Hematopoietic multipotent progenitor cell treated with erythropoietin and hydrocortisone succinate and interleukin-3 and kit ligand, for 17 days (in vitro differentiated cells): ENCODE measurements at regions not wholly inside any gene's neighbourhood (a gene's known extent, or its start where the extent isn't known, plus 50 kb on each side); places are given as distances from the start of the nearest gene placed in this dataset.
"Not testable (repeated sequence)": the region's sequence is repeated elsewhere in the genome, so short reads cannot be mapped to it uniquely, and the experiment has no call there.

ENCODE experiments used
- DNase-seq: peaks from one replicate; pipeline ENCODE4 v3.0.0-alpha.2; 2015; ENCODE audit warnings: low spot score

DNA sequence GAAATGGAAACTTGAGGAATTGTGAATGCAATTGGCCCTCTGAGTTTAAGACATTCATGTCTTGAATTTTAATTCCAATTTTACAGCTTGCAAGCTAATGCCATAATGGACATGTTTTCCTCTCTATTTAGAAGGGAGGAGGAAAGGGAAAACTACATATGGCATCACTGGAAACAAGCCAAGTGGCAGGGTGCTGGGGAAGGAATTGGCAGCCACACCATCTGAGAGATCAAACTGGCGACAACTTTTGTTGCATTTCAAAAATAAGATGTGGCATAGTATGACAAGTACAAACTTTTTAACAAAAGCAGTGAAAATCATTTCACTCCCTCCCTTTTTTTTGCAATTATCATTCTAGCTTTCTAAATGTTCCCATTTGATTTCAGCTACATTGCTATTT lies 615.6 kb downstream of the CENPC start:
- no peak for DNase-seq

DNA sequence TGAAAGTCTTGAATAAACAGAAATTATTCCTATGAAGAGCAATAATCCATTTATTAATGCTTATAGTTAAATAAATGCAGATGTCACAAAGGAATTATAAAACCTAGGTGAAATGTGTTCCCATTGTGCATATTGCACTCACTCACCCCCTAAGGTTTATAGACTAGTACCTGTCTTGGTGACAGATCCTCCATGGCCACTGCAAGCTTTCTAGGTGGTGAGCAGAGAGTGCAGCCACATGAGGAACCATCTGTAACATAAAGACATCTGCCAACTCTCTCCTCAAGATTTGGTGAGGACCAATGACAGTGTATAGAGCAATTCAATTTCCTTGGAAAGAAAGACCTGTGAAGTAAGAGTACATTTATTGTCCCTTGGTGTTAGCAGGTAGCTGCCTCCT lies 616.4 kb downstream of the CENPC start:
- DNase-seq = not testable (repeated sequence)

DNA sequence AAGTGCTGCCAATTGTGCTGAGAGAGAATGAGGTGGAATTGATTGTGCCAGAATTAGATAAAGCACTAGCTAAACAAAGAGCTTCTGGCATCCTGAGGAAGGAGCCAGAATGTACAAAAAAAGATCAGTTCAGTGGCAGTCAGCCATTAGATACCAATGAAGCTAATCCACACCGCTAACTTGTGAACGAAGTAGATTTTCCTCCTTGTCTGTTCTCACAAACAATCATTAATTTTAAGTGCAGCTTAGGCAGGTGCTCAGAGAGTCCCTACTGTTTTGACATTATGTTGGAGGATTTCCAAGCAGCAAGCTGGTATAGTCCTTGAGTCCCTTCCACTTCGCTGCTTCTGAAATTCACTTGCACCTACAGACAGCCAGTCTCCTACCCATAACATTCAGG lies 617.4 kb downstream of the CENPC start:
- DNase-seq = no peak

DNA sequence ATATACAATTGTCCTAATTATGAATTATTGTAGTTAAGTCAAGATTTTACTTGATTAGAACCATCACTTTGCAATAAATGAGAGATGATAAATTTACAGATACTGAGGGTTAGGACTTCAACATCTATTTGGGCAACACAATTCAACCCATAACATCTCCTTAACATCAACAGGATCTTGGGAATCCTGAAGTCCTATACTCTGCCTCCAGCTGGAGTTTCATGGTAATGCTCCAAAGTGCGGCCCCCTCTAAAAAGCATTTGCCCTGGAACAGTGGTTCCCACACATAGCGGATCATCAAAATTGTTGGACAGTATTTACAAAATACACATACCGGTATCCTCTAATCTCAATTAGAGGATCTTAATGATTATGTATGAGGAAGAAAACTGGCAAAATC lies 618.6 kb downstream of the CENPC start:
- DNase-seq = no peak

DNA sequence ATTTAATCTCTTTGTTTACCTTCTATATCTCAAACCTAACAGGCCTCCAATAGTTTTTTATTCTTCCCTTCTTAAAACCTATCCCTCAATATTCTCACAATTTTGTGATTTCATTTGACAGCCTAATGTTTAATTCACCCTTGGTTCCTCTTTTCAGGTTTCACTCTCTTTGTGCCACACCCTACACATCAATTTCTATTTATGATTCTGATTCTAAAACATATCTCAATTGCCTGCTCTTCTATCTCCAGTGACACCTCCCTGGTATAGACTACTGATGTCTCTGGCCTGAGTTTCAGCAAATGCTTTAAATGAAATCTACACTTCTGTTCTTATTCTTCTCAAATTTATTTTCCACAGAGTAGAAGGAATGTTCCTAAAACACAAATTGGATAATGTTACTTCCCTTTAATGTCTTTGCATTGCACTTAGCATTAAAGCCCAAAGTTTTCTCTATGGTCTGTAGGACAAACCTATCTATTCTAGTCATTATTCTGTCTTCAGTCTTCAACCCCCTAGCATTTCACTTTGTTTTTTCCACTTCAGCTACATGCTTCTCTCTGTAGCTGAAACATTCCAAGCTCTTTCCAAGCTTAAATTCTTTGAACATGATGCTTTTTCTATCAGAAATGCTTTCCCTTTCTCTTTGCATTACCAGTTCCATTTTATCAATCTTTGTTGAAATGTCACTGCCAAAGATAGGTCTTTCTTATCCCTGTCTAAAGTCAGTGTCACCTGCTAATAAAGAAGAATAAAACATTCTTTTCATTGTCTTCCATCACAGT lies 622.0 kb downstream of the CENPC start:
- DNase-seq = no peak

DNA sequence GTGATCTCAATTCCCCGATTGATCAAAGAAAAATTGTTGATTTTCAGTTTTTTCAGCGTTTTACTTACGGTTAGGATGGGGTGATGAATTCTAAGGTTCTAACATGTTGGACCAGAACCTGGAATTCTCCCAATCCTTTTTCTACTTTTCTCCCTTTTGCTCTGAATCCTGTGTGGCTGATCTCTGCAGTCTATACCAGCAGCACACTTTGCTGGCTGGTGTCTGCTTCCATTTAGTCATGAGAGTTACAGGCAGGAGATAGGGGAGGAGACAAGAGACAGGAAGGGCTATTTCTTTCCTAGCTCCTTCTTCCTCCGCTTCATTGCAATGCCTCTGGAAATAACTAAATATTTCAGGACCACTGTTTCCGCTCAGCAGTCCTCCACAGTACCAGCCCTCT lies 623.9 kb downstream of the CENPC start:
- no peak for DNase-seq

DNA sequence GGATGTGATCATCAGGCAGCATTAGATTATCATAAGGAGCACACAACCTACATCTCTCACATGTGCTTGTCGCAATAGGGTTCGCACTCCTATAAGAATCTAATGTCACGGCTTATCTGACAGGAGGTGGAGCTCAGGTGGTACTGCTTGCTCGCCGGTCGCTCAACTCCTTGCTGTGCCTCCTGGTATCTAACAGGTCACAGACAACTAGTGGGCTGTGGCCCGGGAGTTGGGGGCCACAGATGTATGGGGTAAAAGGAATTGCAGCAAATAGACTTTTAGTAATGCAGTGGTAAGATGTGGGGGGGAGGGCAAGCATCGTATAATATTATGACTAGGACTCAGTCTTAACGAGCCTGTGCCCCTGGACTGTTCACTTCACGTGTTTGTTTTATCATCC lies 624.8 kb downstream of the CENPC start:
- no peak for DNase-seq

DNA sequence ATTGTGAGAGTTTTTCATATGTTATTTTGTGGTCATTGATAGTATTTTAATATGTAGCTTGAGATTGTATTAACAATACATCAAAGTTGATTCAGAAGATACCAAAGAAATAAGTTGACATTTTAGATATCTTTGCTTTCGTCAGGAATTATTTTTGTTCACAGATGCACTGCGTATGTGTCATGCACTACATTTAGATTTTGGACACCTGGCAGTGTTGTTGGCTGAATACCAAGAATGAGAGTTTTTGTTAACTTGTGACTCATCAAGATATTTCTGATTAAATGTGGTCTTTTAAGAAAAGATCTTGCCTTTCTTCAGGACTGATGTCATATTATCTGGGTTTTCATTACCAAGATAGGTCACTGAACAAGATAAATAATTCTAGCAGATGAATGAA lies 633.4 kb downstream of the CENPC start:
- DNase-seq = no peak

DNA sequence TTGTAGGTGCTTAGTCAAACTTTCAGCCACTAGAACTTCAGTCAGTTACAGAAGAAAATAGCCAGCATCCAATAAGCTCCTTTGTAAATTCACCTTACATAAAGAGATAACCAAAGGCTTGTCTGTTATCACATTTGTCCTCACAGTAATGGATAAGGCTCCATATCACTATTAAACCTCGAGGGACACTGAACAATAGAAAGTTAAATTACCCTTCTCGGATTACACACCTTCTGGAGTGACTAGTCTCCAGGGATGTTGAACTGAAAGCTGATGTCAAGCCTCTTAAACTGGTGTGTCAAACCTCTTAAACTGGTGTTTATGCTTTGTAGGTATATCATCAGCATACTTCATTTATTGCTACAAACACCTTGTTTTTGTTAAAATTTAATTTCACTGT lies 639.0 kb downstream of the CENPC start:
- DNase-seq = no peak

DNA sequence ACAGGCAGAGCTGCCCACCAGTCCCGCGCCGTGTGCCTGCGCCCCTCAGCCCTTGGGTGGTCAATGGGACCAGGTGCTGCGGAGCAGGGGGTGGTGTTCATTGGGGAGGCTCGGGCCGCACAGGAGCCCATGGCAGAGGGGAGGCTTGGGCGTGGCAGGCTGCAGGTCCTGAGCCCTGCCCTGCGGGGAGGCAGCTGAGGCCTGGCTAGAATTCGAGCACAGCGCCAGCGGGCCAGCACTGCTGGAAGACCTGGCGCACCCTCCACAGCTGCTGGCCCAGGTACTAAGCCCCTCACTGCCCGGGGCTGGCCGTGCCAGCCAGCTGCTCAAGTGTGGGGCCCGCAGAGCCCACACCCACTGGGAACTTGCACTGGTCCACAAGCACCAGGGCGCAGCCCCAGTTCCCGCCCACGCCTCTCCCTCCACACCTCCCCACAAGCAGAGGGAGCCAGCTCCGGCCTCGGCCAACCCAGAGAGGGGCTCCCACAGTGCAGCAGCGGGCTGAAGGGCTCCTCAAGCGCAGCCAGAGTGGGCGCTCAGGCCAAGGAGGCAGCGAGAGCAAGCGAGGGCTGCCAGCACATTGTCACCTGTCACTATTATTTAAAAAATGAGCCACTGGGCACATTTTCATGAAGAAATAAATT lies 645.8 kb downstream of the CENPC start:
- DNase-seq = no peak

DNA sequence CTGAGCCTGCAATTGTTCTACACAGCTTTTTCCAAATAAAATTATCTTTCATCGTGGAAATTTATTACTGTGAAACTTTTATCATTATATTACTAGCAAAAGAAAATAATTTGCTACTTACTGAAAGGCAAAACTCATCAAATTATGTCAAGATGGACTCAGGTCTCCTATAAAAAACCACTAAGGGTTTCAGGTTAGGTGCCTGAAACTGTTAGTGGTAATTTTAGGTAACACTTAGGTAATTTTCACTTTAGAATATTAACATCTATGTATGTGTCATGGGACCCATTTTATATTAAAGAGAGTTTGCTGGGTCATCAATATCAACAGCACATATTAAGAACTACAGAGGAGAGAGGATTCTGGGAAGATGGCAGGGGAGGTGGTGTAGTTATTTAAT lies 651.5 kb downstream of the CENPC start:
- no peak for DNase-seq

DNA sequence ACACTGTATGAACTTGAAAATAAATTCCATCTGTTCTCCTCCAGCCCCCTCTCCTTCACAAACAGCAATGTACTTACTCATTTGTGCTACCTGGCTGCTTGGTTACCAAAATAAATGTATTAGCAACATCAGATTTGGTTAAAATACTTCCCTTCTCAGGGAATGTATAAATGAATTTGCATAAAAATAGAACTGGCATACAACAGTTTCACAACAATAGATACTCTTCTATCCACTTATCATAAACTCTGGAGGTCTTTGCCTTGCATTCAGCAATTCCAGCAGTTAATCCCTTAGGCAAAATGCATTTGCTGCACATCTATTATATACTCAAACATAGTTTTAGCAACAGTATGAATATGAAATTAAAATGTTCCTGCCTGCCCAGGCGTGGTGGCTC lies 658.2 kb downstream of the CENPC start:
- no peak for DNase-seq

DNA sequence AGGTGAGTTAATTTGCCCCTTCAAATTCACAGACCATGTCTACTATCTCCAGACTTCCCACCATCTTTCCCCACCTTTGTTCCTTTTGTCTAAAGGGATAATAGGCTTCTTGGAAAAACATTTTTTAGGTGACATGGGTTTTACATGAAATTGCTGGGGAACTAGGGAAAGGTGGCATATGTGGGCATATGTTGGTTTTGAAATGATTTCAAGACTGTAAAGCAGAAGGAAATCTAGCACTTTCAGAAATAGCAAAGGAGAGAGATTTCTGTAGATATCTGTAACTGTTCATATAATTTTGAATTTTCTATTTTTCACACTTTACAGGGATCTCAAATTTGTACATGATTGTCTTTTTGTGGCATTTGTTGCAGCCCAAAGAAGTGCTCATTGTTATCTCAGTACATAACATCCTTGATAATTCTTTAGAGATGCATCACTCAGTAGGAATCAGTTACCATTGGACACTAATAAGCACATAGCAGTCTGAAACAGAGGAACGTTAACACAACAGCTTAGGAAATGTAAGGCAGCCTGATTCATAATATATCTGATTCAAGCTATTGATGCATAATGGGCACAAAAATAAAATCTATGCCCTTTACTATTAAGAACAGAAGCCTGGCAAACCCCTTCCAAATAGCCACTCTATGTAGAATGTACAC lies 659.7 kb downstream of the CENPC start:
- DNase-seq = no peak

DNA sequence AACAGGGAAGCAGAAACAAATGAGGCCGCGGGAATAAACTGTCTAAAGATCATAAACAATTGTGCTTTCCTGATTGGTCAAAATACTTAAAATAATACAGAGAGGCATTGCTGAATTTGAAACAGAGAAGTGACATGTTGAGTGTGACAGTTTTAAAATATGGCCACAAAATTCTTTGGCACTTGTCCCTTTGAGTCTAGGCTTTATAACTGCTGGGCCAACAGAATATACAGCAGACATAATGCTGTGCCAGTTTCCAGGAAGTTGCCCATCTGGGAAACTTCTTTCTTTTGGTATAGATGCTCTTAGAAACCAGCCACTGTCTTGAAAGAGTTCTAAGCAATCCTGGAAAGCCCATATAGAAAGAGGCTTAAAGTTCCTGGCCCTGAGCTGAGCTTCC lies 668.4 kb downstream of the CENPC start:
- DNase-seq = no peak

DNA sequence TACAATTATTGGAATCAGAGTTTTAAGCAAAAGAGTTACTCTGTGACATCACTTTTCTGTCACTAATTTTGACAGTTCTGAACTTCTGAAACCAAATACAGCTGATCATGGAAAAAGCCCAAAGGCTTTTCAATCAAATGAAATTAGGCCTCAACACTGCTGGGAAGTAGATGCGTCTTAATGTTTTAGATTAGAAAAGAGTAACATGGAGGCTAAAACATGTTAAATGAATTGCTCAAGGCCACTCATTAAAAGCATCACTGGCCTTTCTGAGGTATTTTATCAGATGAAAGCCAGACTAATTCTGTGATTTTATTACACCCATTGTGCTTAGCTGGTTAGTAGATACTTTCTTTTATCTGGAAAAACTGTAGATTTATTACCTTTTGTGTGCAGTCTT lies 672.6 kb downstream of the CENPC start:
- no peak for DNase-seq

DNA sequence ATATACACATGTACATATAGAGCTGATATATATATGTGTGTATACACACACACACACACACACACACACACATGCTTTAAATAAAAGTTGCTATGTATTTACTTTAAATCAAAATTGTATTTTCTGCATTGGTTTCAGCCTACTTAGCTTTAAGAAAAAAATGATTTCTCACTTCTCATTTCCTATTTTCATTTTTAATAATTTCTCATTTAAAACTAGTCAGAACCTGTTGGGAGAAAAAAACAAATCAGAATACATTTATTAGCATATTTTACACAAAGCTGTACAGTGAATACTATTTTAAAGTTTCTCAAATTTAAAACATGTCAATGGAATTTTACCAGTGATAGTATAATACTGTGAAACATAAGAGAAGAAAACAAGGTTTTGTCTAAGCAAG lies 681.8 kb downstream of the CENPC start:
- no peak for DNase-seq

DNA sequence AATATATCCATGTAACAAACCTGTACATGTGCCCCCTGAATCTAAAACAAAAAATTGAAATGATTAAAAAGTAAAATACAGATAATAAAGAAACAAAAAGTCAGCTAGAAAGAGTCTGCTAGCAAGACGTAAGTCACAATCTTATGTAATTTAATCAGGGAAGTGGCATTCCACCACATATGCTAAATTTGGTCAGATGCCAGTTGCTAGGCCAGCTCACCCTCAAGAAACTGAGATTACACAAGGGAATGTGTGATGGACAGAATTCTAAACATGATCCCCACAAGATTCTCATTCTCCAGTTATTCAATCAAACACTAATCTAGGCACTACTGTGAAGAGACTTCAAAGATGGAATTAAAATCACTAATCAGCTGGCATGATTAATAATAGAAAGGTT lies 689.3 kb downstream of the CENPC start:
- no peak for DNase-seq

DNA sequence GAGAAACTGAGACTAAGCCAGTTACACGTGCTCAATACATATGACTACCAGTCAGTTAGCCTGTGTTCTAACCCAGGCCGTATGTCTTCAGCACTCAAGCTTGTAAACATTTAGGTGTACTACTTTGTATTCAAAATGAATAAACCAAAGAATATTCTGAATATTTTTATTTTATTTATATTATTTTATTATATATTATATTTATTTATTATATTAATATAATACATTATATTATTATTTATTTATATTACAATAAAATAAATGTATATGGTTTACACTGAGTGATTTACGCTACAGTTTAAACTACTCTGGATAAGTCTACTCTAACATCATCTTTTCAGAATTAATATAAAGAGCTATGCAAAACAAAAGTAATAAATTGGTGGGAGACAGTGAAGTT lies 691.5 kb downstream of the CENPC start:
- DNase-seq = no peak

DNA sequence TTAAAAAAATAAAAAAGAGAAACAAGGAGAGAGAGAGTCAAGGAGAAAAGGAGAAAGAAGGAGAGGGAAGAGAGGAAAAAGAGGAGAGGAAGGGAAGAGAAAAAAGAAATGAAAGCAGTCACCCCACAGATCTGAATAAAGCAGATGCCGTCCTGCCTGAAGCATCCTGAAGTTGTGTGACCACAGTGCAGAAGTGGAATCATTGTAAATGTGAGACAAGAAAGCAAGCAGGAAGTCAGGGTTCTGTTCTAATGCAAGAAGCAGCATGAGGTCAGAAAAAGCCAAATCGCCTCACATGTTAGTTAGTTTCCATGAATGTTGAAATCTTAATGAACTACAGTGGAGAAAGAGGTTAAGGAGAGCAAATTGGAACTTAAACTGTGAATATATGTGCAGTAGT lies 692.5 kb downstream of the CENPC start:
- DNase-seq = no peak

DNA sequence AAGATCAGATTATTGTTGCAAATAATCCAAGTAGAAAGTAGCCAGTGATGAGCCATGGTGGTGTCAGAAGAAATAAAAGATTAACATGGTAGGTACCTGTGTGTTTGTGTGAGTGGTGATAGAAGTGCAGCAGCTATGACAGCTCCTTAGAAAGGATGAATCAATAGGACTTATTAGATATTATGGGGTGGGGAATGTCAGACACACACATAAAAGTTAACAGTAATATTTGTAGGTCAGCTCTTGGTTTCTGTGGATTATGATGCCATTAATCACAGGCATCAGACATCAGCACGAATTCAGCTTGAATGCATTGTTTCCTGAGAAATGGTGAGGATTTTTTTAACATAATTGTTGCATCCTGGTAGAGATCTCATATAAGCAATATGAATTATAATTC lies 695.7 kb downstream of the CENPC start:
- DNase-seq = no peak

DNA sequence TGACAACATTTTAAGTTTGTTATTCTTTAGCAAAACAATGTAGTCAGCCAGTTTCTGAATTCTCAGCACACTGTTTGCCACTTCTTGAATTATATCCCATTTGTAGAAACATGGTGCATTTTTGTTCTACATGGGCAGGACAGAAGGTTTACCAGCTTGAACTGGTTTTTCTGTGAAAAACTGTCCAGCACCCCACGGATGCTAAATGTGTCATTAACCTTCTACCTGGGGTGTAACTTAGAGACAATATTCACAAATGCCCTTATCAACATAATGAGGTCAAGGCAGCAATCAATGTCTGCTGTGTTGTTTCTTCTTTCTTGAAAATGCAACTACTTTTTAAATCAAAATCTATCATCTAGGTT lies 702.6 kb downstream of the CENPC start:
- DNase-seq = no peak

DNA sequence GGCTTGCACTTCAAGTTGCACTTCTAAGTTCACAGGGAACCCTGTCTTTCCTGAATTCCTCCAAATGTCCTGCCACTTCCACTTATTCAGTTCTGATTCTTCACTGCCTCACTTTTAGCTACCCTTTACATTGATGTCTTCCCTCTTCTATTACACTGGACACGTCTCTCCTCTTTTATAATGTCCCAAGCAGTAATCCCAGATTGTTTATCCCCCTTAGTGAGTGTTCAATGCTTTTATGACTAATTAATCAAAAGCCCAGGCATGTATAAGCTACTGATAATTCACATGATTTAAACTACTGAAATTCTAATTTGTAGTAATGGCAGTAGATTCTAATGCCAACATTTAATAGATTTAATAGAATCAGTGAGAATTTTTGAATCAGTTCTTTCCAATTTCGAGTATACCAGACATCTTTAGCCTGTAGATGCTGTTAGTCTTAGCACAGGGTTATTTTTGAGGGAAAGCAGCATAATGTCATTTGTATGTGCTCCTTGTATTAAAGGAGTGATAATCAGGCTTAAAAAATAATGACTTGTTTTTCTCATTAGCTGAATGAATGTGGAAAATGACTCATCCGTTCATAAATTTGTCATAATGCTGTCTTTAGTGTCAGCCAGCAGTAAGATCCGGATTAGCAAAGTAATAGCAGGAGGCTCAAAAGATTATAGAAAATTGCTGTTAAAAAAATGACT lies 703.1 kb downstream of the CENPC start:
- no peak for DNase-seq

DNA sequence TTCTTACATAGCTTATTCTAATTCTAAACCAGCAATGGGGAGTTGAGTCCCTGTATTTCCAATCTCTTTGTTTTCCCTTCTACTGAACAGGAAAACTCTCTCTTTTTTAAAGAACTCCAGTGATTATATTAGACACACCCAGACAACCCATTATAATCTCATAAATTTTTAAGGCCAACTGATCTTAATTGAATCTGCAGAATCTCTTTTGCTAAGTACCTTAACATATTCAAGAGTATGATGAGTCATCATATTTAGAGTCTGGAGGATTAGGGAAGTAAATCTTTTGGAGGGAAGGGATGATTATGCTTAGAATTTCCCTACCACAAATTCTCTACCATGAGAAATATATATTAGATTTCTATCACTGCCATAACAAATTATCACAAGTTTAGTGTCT lies 705.1 kb downstream of the CENPC start:
- no peak for DNase-seq
